Panc1 (cell line): ENCODE measurements at regions not wholly inside any gene's neighbourhood (a gene's known extent, or its start where the extent isn't known, plus 50 kb on each side); places are given as distances from the start of the nearest gene placed in this dataset.

Experiments
- ATAC-seq: fragments of 200-7000 bp; cut with Tn5 transposase; 2 replicates; pipeline ENCODE4 v1.9.1; 2020; ENCODE audit warnings: mild to moderate bottlenecking, moderate library complexity
- BruUV-seq: library from RNA; stranded (reverse); fragments of 400-500 nt; replicated peaks from 2 replicates; lab custom pipeline; 2021; lab: Mats Ljungman, UMichigan
- CTCF ChIA-PET: fragments of 300-600 bp; sonication (Branson Sonifier 250); formaldehyde crosslinking; loops from one replicate; lab custom pipeline; 2022; ENCODE audit warnings: antibody characterized with exemption; lab: Charles Lee
- POLR2A ChIA-PET: fragments of 300-600 bp; sonication (Branson Sonifier 250); formaldehyde crosslinking; loops from one replicate; lab custom pipeline; 2022; ENCODE audit warnings: antibody characterized with exemption; lab: Charles Lee
- DNase-seq: peaks from one replicate; pipeline ENCODE4 v3.0.0-alpha.2; 2010; ENCODE audit warnings: low read depth, low spot score
- H3K27ac ChIP-seq: 2 replicates; pipeline ENCODE4 v1.5.1; 2011; ENCODE audit warnings: mild to moderate bottlenecking, low read length, inconsistent platforms
- H3K27me3 ChIP-seq: fragments of 200-500 bp; sonication (Bioruptor generic); 2 replicates; pipeline ENCODE4 v1.6.0; 2014; ENCODE audit warnings: low read length, inconsistent platforms; ENCODE audit not compliant: control insufficient read depth, insufficient read depth
- H3K36me3 ChIP-seq: fragments of 200-500 bp; sonication (Bioruptor generic); 2 replicates; pipeline ENCODE4 v1.5.1; 2014; ENCODE audit warnings: inconsistent platforms, mild to moderate bottlenecking, low read length, moderate library complexity; ENCODE audit not compliant: control insufficient read depth, insufficient read depth
- H3K4me1 ChIP-seq: 2 replicates; pipeline ENCODE4 v1.5.1; 2011; ENCODE audit warnings: inconsistent platforms, mild to moderate bottlenecking, low read length, moderate library complexity; ENCODE audit not compliant: control insufficient read depth, insufficient read depth
- H3K4me3 ChIP-seq, 2 experiments: 2 replicates each; pipeline ENCODE4 v1.5.1; 2011 to 2012; ENCODE audit warnings: low read depth in 2 of 2, low read length in 2 of 2, mild to moderate bottlenecking in 2 of 2, inconsistent platforms in 1 of 2, moderate library complexity in 1 of 2
- H3K9me3 ChIP-seq: fragments of 200-500 bp; sonication (Bioruptor generic); 2 replicates; pipeline ENCODE4 v1.5.1; 2014; ENCODE audit warnings: low read depth, mild to moderate bottlenecking, inconsistent platforms, low read length, moderate library complexity; ENCODE audit not compliant: control insufficient read depth, insufficient read depth
- POLR2AphosphoS5 ChIP-seq: IDR thresholded peaks from 2 replicates; pipeline ENCODE4 v1.6.1; 2012; ENCODE audit warnings: mild to moderate bottlenecking, low read depth, low read length, moderate library complexity
- REST ChIP-seq, 2 experiments: IDR thresholded peaks; 2 replicates each; pipeline ENCODE4 v1.6.1; 2011 to 2012; ENCODE audit warnings: low read depth in 2 of 2, control low read depth in 1 of 2, low read length in 1 of 2, mild to moderate bottlenecking in 1 of 2, moderate library complexity in 1 of 2; ENCODE audit not compliant: insufficient read depth in 1 of 2
- SIN3A ChIP-seq: IDR thresholded peaks from 2 replicates; pipeline ENCODE4 v1.6.1; 2012; ENCODE audit warnings: low read depth, mild to moderate bottlenecking, low read length, moderate library complexity, borderline replicate concordance; ENCODE audit not compliant: insufficient read depth
- TCF7L2 ChIP-seq: IDR thresholded peaks from 2 replicates; pipeline ENCODE4 v1.6.1; 2011; ENCODE audit warnings: mild to moderate bottlenecking, low read depth, low read length, inconsistent platforms
- in situ Hi-C: cut with HindIII; loops from 2 replicates; pipeline ENCODE4 v1.10.0; 2016; ENCODE audit warnings: low sequenced_read_pairs, low pct_unique_long_range_greater_than_20kb
- intact Hi-C: fragments of 100-400 bp; cut with micrococcal nuclease; formaldehyde crosslinking; loops from one replicate; pipeline ENCODE4 v1.10.0; 2022; ENCODE audit not compliant: unreplicated experiment
- TF ChIP-seq, protein P1 (sequence below): fragments of 450-650 bp; IDR thresholded peaks from 2 replicates; pipeline ENCODE4 v1.5.1; 2017; ENCODE audit warnings: mild to moderate bottlenecking

DNA sequence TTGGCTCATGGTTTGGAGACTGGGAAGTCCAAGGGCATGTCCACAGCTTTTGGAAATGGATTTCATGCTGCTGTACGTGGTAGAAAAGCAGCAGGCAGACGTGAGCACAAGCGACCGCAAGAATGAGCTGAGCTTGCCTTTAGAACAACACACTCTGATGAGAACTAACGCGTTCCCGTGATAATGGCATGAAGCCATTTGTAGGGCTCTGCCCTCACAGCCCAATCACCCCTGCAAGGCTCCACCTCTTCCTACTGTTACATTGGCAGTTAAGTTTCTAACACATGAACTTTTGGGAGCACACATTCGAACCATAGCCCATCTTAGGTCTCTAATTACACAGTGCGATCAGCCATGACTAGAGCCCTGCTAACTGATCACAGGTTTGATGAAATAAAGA lies 107.5 kb upstream of the TMEM170B start:
- ATAC-seq (no peak), DNase-seq (no peak)
- H3K27ac ChIP-seq = no peak overlapping the region
- no peaks in the 10 kb centered on the region for H3K9me3 ChIP-seq
- H3K36me3 ChIP-seq = no peaks in the 10 kb centered on the region
- no peak overlapping the region for H3K4me3 ChIP-seq
- intact Hi-C loops (no loop called here), in situ Hi-C loops (no loop called here)
- no peaks in the 10 kb centered on the region for H3K27me3 ChIP-seq
- ChIA-PET POLR2A (no interaction called here), CTCF (no interaction called here)
- TF ChIP-seq REST (IDR thresholded peaks at IDR 0.05; ENCODE audit: insufficient read depth in 1 of 2, low read depth in 2 of 2, low read length in 1 of 2) = no peak
- TF ChIP-seq TCF7L2 = no peak
- no peak for TF ChIP-seq POLR2AphosphoS5
- TF ChIP-seq SIN3A = no peak
- TF ChIP-seq, protein P1, sequence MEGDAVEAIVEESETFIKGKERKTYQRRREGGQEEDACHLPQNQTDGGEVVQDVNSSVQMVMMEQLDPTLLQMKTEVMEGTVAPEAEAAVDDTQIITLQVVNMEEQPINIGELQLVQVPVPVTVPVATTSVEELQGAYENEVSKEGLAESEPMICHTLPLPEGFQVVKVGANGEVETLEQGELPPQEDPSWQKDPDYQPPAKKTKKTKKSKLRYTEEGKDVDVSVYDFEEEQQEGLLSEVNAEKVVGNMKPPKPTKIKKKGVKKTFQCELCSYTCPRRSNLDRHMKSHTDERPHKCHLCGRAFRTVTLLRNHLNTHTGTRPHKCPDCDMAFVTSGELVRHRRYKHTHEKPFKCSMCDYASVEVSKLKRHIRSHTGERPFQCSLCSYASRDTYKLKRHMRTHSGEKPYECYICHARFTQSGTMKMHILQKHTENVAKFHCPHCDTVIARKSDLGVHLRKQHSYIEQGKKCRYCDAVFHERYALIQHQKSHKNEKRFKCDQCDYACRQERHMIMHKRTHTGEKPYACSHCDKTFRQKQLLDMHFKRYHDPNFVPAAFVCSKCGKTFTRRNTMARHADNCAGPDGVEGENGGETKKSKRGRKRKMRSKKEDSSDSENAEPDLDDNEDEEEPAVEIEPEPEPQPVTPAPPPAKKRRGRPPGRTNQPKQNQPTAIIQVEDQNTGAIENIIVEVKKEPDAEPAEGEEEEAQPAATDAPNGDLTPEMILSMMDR = no peak
- BruUV-seq = no TSS peak
- H3K4me1 ChIP-seq = no peaks in the 10 kb centered on the region

DNA sequence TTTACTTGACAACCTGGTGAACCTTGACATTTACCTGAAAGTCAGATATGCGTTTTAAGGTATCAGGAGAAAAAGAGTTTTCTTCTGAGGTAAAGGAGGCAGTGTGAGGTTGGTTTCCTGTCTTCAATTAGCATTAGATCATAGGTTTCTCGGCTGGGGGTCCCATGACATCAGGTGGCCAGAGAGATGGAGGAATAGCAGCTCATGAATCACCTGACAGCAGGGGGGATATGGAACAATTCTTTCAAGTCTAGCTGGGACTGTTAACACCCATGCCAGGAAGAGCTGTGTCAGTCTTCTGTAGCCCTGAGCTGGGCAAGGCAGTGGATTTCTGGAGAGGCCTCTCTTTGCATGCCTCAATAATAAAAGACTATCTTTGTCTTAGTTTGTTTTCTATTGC lies 108.0 kb upstream of the TMEM170B start:
- H3K9me3 ChIP-seq = no peaks in the 10 kb centered on the region
- no peak for TF ChIP-seq SIN3A
- no peak for TF ChIP-seq TCF7L2
- TF ChIP-seq REST (IDR thresholded peaks at IDR 0.05; ENCODE audit: insufficient read depth in 1 of 2, low read depth in 2 of 2, low read length in 1 of 2) = no peak
- TF ChIP-seq, protein P1 = no peak
- no peak for TF ChIP-seq POLR2AphosphoS5
- BruUV-seq = no TSS peak
- intact Hi-C loops = no loop called here
- in situ Hi-C loops = no loop called here
- CTCF ChIA-PET = no interaction called here
- no peak for DNase-seq
- H3K36me3 ChIP-seq = no peaks in the 10 kb centered on the region
- H3K27me3 ChIP-seq = no peaks in the 10 kb centered on the region
- no peak overlapping the region for H3K27ac ChIP-seq
- no peak overlapping the region for H3K4me3 ChIP-seq
- POLR2A ChIA-PET = no interaction called here
- H3K4me1 ChIP-seq = no peaks in the 10 kb centered on the region
- ATAC-seq = no peak
